AG08395 (cell line): ENCODE measurements at regions not wholly inside any gene's neighbourhood (a gene's known extent, or its start where the extent isn't known, plus 50 kb on each side); places are given as distances from the start of the nearest gene placed in this dataset.
A peak's percentile ranks its signal among the peaks of the same experiment; 100 is the strongest.

Source experiments
- DNase-seq: peaks from one replicate; pipeline ENCODE4 v3.0.0; 2012; ENCODE audit warnings: mixed read lengths, low spot score

GRCh38 chr2:120828829-120829632 is 93.4 kb downstream of the GLI2 start:
- no peak for DNase-seq

DNA sequence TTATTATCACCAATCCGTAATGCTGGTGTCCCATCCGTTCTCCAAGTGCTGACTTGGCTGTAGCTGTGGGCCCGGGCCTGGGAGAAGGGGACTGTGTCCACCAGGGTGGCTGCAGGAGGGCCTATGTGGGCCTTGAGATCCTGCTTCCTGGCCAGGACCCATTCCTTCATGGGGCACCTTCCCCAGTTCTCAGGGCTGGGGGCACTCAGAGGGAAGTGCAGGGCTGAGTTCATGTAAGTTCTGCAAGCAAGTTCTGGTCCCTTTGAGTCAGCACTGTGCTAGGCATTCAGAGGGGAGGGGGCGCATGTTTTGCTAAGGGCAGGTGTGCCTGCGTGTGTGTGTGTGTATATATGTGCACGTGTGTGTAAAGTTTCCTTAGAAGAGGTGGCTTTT is 94.0 kb downstream of the GLI2 start:
- no peak for DNase-seq

DNA sequence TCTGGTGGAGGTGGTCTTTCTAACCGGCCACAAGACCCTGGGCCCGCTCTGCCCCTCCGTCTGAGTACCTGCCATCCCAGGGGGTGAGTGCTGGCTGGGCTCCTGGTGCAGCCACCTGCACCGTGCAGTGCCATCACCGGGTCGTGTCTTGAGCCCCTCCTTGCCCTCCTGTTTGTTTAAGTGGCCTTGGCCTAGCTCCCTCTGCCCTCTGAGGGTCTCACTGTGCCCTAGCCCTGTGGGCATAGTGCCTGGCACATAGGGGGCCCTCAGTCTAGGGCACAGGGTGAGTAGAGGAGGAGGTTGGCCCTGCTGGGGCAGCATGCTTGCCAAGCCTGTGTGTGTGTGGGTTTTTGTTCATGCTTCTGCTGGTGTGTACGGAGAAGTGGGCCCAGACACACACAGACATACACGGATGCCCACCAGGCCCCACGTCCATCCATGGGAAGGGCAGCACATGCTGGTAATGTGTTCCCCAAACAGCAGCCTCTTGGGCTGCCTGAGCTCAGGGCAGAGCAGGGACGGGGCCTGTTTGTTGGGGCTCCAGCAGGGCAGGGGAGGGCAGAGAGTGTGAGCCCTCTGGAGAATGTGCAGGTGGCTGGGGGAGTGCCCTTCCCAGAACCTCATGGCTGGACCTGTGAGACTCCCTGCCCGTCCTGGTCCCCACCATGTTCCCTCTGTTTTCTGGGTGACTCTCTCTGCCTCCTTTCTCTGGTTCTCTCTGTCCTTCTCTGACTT is 94.6 kb downstream of the GLI2 start:
- DNase-seq, result no peak

- no peak for DNase-seq
Observed at GRCh38 chr2:120831086-120831485, 95.4 kb downstream of the GLI2 start.

DNA sequence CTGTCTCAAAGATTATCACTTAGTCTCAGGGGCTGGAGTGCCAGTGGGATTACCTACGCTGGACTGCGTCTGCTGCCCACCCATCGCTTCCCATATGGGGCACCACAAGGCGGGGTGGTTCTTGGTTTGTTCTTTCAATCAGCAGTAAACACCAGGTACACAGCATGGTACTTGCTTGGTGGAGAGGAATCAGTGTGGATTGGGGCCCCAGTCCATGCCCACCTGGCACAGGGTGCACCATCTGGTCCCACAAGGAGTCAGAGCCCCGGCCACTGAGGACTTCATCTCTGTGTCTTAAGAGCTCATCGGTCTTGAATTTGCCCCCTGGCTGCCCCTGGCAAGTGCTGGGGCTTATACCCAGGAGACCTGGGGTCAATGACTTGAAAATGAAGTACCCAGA is 96.2 kb downstream of the GLI2 start:
- DNase-seq, result no peak

- DNase-seq, result no peak
Observed at GRCh38 chr2:120832296-120833070, 96.8 kb downstream of the GLI2 start.

- DNase-seq, result no peak
Observed at GRCh38 chr2:120833127-120833675, 97.5 kb downstream of the GLI2 start.

DNA sequence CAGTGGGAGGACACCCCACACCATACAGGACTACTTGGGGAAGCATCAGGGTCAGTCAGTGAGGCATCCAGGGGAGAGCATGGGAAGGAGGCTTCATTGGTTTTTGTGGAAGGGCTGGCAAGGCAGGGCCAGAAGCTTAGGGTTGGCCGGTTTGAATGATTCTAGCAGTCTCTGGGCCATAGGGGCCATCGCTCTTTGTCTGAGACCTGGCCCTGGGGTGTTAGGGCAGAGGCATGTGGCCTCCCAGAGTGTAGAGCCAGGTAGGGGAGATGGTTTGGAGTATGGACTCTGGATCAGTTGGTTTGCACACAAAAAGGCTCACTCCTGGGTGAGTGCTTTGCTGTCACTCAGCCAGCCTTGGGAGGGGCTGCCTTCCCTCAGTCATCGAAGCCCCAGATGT is 98.5 kb downstream of the GLI2 start:
- DNase-seq, result no peak

DNA sequence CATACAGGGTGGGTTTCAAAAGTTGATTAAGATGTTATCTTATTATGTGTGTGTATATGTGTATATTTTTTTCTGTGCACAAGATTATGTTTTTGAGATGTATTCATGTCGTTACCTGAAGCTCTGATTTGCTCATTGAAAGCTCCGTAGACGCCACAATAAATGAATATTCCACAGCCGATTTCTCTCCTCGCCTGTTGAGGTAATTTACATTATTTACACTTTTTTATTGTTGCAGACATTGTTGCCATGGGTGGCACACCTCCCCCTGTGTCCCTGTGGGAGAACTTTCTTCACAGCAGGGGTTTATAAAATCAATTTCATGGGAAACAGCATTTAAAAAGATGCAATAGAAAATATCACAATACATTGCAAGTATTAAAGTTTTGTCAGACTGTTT is 100.6 kb downstream of the GLI2 start:
- DNase-seq, result no peak

- DNase-seq, result no peak
Observed at GRCh38 chr2:120840795-120841487, 105.3 kb downstream of the GLI2 start.

- DNase-seq, result no peak
Observed at GRCh38 chr2:120842456-120843439, 107.1 kb downstream of the GLI2 start.

DNA sequence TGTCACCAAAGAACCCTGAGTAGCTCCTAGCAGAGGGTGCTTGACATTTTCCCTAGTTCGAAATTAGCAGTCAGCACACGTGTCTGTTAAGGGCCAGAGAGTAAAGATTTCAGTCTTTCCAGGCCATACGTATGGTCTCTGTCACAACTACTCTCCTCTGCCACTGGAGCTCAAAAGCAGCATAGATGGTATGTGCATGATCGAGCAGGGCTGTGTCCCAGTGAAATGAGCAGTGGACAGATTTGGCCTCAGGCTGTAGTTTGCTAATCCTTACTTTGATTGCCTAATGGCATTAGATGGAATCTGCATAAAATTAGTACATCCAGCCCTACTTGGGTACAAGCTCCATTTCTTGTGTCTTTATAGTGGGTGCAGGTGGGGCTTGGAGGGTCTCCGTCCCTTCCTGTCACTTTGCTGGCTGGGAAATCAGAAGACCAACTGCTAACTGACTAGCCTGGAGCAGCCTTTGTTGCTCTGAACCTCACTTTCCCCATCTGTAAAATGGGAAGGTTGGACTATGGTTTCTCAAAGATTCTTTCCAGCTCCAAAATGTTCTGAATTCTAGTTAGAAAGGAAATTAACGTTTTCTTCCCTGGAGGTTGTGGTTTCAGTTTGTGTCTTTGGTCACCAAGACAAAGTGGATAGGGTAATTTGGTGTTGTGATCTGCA is 108.5 kb downstream of the GLI2 start:
- DNase-seq, result no peak

DNA sequence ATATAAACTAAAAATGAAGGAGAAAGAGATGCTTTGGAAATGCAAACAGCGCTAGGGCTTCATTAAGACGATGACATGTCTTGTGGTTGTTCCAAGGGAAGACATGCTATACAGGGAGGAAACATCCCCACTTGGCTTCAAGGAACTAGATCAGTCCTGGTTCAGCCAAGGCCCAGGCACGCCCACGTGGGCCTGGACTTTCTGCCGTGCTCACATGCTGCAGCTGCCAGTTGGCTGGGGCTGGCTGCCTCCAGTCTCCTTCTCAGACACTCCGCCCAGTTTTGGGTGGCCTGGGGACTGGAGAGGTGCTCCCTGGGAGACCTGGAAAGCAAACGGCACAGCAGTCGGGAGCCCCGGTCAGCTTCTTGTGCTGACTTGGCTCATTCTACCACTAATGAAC is 109.6 kb downstream of the GLI2 start:
- DNase-seq, result peak; percentile 71

GRCh38 chr2:120846406-120847095 is 110.9 kb downstream of the GLI2 start:
- DNase-seq, result no peak

- no peak for DNase-seq
Observed at GRCh38 chr2:120847700-120848321, 112.1 kb downstream of the GLI2 start.

GRCh38 chr2:120849278-120849677 is 113.6 kb downstream of the GLI2 start:
- no peak for DNase-seq

DNA sequence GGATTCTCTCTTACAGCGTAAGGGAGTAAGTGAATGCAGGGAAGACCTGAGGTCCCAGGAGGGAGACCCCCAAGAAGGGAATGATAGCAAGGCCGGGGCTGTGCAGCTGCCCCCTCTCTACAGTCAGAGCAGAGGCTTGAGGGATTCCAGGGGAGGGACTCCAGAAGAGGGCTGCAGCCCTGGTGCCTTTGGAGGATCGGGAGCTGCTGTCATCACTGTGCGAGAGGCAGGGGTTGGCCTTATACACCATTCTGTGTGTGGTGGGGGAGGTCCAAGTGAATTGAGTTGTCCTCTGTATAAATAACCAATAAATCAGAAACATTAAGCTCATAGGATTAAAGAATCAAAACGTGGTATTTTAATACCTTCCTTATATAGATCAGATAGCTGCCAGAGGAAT is 114.9 kb downstream of the GLI2 start:
- no peak for DNase-seq

- DNase-seq, result no peak
Observed at GRCh38 chr2:120851116-120851773, 115.6 kb downstream of the GLI2 start.
